Thyroid gland (tissue), 4 donors: ENCODE measurements at regions not wholly inside any gene's neighbourhood (a gene's known extent, or its start where the extent isn't known, plus 50 kb on each side); places are given as distances from the start of the nearest gene placed in this dataset.

Source experiments
- CTCF ChIP-seq, 6 experiments: fragments of 200-600 bp in 3 of 6; fragments of 450-650 bp in 3 of 6; sonication (generic) in 3 of 6; IDR thresholded peaks; one replicate each; pipeline ENCODE4 v1.5.1; 2016 to 2019; ENCODE audit warnings: antibody characterized with exemption in 6 of 6, mild to moderate bottlenecking in 2 of 6, inconsistent platforms in 1 of 6, moderate library complexity in 1 of 6
- POLR2A ChIP-seq, 2 donors: fragments of 450-650 bp; IDR thresholded peaks; one replicate each; pipeline ENCODE4 v1.6.1; 2017; ENCODE audit warnings: antibody characterized with exemption in 2 of 2, mild to moderate bottlenecking in 2 of 2, moderate library complexity in 1 of 2

DNA sequence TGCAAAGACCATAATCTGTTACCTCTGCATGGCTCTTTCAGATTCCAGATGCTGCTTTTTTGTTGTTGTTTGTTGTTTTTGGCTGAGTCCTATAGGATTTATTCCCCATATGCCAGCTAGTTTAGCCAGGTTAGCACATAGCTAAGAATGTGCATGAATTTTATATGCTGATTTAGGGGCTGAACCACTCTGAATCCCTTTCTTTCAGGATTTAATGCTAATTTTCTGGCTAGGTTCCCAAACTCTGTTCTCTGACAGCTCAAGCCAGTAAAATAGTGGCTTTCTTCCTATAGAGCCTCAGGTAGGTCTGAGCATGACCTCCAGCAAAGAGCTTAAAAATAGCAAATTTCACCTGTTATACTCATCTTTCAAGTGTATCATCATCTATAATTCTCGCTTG, 521.4 kb downstream of the CAAP1 start:
- TF ChIP-seq CTCF (IDR thresholded peaks at IDR 0.05) (no peak), POLR2A (IDR thresholded peaks at IDR 0.05) (no peak)
